GM18499 (cell line): ENCODE measurements at regions not wholly inside any gene's neighbourhood (a gene's known extent, or its start where the extent isn't known, plus 50 kb on each side); places are given as distances from the start of the nearest gene placed in this dataset.

ENCODE experiments used
- ATAC-seq: cut with Tn5 transposase; IDR thresholded peaks from one replicate; pipeline ENCODE4 v1.9.1; 2021; ENCODE audit warnings: moderate number of reproducible peaks; ENCODE audit not compliant: insufficient read depth, unreplicated experiment

DNA sequence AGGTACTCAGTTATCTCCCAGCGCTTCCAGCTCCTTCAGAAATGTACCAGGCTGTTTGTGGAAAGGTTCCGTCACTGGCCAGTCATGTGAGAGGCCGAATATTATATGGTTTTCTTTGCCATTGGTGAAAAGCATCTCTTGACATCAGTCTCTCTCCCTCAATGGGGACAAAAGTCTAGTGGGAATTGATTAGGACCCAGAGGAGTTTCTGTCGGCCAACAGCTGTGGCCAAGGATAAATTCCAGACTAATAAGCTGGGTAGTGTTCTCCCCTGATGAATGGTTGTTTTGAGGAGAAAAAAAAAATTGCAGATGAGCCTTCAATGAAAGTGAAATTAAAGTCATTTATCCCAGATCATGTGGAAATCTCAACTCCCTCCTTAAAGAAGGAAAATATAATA is 404.7 kb upstream of the THRB start:
- ATAC-seq: no peak

DNA sequence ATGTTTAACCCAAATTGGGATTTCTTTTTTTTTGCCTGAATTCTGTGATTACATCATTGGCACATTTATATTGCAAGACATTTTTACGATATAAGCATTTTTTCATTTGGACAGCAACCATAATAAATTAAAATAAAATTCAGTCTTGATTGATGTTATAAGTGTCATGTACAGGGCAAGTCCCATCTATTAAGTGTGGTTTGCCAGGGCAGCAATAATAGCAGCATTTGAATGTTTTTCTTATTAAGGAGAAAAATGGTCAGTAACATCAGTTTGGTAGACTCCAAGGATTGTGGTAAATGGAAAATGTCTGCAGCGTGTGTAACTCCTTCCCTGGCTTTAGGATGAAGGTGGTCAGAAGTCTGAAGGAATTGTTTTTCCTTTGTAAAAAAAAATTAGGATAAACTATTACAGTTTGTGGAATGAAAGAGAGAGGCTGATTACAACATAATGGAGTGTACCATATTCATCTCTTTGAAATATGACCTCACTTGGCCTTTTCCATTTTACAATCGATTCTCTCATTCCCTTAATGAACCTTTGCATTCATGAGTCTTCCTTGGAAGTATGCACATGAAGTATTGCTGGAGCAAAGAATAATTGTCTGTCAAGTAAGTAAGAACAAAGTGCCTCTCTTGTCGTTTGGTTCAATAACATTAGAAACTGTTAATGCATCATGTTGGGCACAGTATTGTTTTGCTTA is 405.4 kb upstream of the THRB start:
- no peak for ATAC-seq

- ATAC-seq: no peak
Measured at GRCh38 chr3:24905266-24905665, 410.6 kb upstream of the THRB start.

- ATAC-seq: no peak
Measured at GRCh38 chr3:24907106-24907505, 412.5 kb upstream of the THRB start.

DNA sequence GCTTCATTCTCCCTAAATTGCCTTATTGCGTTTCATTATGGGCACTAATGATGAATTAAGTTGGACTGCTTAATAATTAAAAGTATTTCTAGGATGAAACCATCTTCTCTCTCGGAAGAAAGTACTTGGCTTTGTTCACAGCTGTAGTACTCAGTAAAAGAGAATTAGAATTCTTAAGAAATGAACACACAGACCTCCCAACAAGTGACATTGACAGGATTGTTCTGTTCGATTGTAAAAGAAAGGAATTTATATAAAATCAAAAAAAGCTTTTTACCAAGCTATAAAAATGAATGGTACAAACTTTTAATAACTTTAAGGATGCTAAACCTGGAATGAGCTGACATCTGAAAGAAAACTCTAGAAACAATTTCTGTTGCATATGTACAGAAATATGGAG is 416.4 kb upstream of the THRB start:
- ATAC-seq: no peak

DNA sequence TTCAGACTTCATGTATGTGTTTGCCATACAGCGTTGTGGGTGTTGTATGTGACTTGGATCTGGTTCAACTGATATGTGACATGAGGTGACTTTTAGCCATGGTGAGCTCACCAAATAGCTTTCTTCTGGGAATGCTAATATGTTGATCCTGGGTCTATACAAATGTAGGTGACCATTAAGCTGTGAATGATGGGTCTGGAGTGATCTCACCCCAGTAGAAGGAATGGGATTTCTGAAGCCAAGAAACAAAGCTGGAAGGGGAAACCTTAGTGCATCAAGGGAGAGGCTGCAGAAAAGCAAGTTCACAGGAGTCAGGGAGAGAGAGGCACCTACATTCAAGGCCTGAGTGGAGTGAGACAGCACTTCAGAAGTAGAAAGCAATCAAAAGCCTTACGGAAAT is 421.0 kb upstream of the THRB start:
- ATAC-seq: no peak

DNA sequence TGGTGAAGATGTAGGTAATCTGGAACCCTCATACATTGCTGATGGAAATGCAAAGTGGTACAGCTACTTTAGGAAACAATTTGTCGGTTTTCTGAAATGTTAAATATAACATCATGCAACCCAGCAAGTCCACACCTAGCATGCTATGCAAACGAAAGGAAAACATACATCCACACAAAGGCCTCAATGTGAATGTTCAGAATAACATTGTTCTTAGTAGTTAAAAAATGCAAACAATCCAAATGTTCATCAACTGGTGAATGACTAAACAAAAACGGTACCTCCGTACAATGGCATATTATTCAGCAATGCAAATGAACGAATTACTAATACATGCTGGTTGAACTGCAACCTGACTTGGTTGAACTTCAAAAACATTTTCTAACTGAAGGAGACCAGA is 423.3 kb upstream of the THRB start:
- ATAC-seq: no peak

DNA sequence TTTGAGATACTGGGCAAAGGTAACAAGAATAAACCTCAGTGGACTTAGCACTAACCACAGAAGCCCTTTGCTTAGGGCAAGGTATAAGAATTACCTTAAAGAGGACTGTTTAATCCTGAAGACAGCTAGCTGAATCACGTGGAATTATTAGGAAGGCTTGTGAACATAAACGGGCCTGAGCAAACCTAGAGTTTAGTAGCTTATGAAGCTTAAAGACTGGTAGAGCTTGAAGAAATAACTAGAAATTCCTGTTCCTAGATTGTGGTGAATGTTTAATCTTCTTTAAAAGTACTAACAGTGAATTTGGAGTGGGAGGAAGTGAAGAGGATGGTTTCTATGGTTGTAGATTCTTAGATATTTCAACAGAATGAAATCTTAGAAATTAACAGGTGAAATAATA is 428.9 kb upstream of the THRB start:
- ATAC-seq: no peak

DNA sequence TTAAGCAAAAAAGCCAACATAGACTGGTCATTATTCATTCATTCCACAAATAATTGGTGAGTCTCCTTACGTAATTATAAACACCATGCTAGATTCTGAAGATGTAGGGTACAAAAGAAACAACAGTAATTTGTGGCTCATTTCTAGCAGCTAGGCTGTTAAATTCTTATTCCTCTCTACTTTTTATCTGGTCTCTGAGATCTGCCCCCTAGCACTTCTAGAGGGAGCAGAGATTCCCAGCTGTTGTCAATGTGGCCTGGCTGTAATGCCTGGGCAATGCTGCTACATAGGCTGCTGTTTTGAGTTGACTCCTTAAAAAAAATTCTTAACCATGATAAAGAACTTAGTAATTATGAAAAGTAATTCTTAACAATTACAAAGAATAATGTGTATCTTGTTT is 434.9 kb upstream of the THRB start:
- ATAC-seq: no peak

GRCh38 chr3:24933401-24933800 is 438.8 kb upstream of the THRB start:
- no peak for ATAC-seq

GRCh38 chr3:24936574-24936973 is 441.9 kb upstream of the THRB start:
- no peak for ATAC-seq

DNA sequence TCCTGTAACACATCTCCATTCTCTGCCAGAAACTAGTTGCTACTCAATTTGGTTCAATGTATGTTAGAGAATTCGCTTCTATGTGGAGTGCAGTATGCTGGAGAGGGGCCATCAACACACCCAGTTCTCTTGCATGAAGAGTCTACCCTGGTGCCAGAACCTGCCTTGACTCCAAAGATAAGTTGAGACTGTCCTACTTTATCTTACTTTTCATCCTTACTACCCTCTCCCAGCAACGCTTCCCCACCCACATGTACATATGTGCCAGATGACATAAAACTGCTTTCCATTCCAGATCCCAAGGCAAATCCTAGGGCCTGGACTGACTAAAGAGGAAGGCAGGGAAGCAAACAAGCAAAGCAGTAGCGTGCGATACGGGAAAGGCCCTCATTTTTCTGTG is 442.6 kb upstream of the THRB start:
- ATAC-seq: no peak

- ATAC-seq: no peak
Measured at GRCh38 chr3:24937780-24938179, 443.1 kb upstream of the THRB start.

GRCh38 chr3:24943961-24944360 is 449.3 kb upstream of the THRB start:
- no peak for ATAC-seq

DNA sequence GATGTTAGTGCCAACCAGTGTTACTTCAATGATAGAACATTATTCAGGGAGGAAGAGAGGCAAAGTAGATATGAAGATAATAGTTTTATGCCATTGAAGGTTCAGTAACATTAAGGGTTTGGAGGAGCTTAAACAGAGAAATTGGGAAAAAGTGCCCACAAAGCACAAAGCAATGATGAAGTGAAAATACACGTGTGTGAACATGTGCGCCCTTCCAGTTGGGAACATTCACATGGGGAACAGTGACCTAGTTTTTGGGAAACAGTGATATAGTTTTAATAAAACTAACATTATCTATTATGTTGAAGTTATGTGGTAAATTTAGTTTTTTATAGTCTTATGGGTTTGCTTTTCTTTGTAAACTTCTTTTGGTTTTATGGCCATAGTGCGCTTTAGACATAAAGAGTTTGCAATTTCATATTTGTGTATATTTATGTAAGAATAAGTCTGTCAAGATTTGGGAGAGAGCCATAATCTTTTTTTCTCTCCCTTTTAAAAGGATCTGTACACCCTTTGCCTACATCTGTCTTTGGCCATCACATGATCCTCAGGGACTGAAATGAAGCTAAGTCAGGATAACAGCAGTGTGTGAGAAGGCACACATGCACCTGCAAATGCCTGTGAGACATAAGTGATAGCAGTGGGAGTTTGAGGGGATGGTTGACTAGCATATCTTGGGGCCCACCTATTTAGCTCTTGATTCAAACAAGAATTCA is 450.3 kb upstream of the THRB start:
- ATAC-seq: no peak

GRCh38 chr3:24945563-24945962 is 450.9 kb upstream of the THRB start:
- ATAC-seq: no peak

DNA sequence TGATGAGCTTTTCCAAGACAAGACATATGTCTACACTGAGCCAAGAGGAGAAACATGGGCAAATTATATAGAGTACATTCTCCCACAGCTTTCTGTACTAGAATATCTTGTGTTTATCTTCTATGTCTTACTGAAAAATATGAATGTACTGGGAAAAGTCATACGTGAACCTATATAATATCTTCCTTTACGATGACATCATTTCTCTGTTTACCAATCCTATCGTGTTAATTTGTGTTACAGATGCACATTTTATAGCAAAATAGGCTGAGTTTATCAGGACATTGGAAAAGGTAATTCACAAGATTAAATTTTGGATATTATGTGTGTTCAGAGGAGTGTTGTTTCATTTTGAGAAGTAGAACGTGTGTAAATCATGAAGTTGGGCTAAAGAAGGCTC is 452.5 kb upstream of the THRB start:
- ATAC-seq: no peak

DNA sequence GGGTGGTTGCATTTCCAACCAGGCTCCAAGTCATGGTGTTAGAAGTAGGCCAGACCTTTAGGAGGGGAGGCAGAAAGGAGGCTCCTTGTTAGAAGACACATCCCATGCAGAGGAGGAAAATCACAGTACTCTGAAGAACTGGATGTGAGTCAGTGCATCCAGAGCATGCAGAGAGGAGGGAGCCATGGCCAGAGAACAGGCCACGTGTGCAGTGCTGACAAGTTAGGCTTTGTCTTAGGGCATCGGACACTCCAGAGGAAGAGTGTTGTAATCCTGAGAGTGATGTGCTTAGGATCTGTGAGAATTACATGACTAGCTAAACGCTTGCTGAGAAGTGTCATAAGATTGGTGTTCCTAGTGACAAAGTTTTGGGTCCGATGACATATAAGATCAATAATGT is 456.5 kb upstream of the THRB start:
- ATAC-seq: no peak

- ATAC-seq: no peak
Measured at GRCh38 chr3:24952388-24952787, 457.7 kb upstream of the THRB start.

DNA sequence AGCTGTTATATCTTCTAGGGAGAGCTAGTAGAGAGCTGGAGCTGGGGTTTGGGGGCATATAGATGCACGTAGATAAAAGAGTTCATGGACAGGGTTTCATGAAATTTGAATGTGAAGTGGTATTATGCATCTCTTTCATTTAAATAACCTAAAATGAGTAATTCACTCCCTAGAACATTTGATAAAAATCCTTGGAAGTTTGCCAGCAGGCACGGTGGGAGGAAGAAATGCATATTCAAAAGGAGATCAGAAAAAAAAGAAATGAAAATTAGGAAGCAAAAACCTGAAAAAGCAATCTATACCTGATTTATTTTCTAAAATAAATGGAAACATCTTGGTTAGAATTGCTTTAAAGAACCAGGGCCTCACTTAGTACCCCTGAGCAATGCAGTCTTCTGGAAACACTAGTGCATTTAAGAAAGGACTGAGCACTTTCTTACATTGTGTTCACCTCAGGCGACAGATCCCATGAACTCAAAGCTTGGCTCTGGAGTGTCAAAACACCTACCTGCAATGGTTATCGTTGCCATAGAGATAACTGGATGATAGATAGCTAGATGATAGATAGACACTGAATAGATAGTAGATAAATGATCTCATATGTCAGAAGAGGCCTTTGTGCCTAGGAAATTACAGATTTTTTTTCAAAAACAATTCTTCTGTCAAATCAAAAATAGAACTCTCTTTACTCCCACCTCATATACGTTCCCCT is 458.6 kb upstream of the THRB start:
- no peak for ATAC-seq

- ATAC-seq: no peak
Measured at GRCh38 chr3:24956613-24957012, 462.0 kb upstream of the THRB start.

DNA sequence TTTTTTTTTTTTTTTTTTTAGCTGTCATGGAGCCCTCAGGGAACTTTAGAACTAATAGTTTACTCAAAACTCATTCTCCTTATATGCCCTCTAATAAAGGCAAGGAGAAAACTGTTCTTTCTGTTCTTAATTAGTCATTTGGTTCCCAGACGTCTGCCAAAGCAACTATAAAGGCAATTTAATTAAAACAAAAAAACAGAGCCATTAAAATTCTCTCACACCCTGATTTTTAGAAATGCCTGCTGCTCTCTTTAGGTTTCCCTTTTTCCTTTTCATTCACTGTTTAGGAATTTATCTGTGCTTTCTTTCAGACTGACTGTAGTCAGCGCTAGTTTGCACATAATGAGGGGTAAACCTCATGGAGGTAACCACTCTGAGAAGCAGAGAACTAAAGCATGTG is 463.6 kb upstream of the THRB start:
- ATAC-seq: no peak
